Midbrain (tissue), 1 donor: ENCODE measurements at regions not wholly inside any gene's neighbourhood (a gene's known extent, or its start where the extent isn't known, plus 50 kb on each side); places are given as distances from the start of the nearest gene placed in this dataset.

Experiments used
- DNase-seq: peaks from one replicate; lab custom pipeline; 2025; lab: John Stamatoyannopoulos, UW

- no peak for DNase-seq
Measured at GRCh38 chr9:119829186-119829585, 460.0 kb upstream of the BRINP1 start.

GRCh38 chr9:119827526-119827925, 458.3 kb upstream of the BRINP1 start:
- DNase-seq, result no peak

- no peak for DNase-seq
Measured at GRCh38 chr9:119827126-119827525, 457.9 kb upstream of the BRINP1 start.

GRCh38 chr9:119818726-119819435, 449.6 kb upstream of the BRINP1 start:
- DNase-seq, result no peak

- DNase-seq, result no peak
Measured at GRCh38 chr9:119810645-119811429, 441.6 kb upstream of the BRINP1 start.

- no peak for DNase-seq
Measured at GRCh38 chr9:119803679-119804078, 434.4 kb upstream of the BRINP1 start.

- DNase-seq, result peak; percentile 68
Measured at GRCh38 chr9:119802621-119803020, 433.4 kb upstream of the BRINP1 start.

- DNase-seq, result no peak
Measured at GRCh38 chr9:119802133-119802532, 432.9 kb upstream of the BRINP1 start.

GRCh38 chr9:119801311-119801710, 432.1 kb upstream of the BRINP1 start:
- no peak for DNase-seq

GRCh38 chr9:119795395-119795794, 426.2 kb upstream of the BRINP1 start:
- no peak for DNase-seq

GRCh38 chr9:119794836-119795235, 425.6 kb upstream of the BRINP1 start:
- DNase-seq, result no peak

- no peak for DNase-seq
Measured at GRCh38 chr9:119793218-119793617, 424.0 kb upstream of the BRINP1 start.

- no peak for DNase-seq
Measured at GRCh38 chr9:119792242-119792641, 423.0 kb upstream of the BRINP1 start.

GRCh38 chr9:119789987-119790386, 420.8 kb upstream of the BRINP1 start:
- no peak for DNase-seq

- DNase-seq, result no peak
Measured at GRCh38 chr9:119788921-119789320, 419.7 kb upstream of the BRINP1 start.

- no peak for DNase-seq
Measured at GRCh38 chr9:119781886-119782285, 412.7 kb upstream of the BRINP1 start.

GRCh38 chr9:119775410-119775809, 406.2 kb upstream of the BRINP1 start:
- DNase-seq, result no peak

- DNase-seq, result no peak
Measured at GRCh38 chr9:119773823-119774222, 404.6 kb upstream of the BRINP1 start.

- no peak for DNase-seq
Measured at GRCh38 chr9:119771341-119771740, 402.1 kb upstream of the BRINP1 start.

GRCh38 chr9:119768266-119768665, 399.0 kb upstream of the BRINP1 start:
- no peak for DNase-seq

- DNase-seq, result no peak
Measured at GRCh38 chr9:119765632-119766175, 396.5 kb upstream of the BRINP1 start.

GRCh38 chr9:119763260-119763659, 394.0 kb upstream of the BRINP1 start:
- no peak for DNase-seq

GRCh38 chr9:119761812-119762211, 392.6 kb upstream of the BRINP1 start:
- no peak for DNase-seq
